ENCODE measurements at regions not wholly inside any gene's neighbourhood (a gene's known extent, or its start where the extent isn't known, plus 50 kb on each side); places are given as distances from the start of the nearest gene placed in this dataset.

DNA sequence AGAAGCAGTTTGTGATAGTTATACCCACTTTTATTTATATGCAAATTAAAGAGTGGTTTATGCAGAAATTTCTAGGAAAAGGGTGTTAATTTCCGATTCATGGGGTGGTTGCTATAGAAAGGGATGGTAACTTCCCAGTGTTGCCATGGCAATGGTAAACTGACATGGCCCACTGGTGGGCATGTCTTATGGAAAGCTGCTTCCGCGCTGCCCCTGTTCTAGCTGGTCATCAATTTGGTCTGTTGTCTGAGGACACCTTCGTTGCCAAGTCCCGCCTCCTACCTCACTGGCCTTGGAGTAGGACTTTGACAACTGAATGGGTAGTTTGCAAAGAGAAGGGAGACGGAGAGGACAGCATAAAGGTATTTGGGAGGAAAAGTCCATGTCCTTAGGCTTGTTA, 74.0 kb upstream of the SMIM23 start:
- TF ChIP-seq, protein P1, sequence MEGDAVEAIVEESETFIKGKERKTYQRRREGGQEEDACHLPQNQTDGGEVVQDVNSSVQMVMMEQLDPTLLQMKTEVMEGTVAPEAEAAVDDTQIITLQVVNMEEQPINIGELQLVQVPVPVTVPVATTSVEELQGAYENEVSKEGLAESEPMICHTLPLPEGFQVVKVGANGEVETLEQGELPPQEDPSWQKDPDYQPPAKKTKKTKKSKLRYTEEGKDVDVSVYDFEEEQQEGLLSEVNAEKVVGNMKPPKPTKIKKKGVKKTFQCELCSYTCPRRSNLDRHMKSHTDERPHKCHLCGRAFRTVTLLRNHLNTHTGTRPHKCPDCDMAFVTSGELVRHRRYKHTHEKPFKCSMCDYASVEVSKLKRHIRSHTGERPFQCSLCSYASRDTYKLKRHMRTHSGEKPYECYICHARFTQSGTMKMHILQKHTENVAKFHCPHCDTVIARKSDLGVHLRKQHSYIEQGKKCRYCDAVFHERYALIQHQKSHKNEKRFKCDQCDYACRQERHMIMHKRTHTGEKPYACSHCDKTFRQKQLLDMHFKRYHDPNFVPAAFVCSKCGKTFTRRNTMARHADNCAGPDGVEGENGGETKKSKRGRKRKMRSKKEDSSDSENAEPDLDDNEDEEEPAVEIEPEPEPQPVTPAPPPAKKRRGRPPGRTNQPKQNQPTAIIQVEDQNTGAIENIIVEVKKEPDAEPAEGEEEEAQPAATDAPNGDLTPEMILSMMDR (IDR thresholded peaks at IDR 0.05; ENCODE audit: borderline replicate concordance, insufficient read depth, low read depth, low read length), result no peak
- H3K4me3 ChIP-seq (ENCODE audit: low read depth, low read length), result no peak overlapping the region

GRCh38 chr5:171712616-171713015, 73.0 kb upstream of the SMIM23 start:
- TF ChIP-seq, protein P1 (IDR thresholded peaks at IDR 0.05; ENCODE audit: borderline replicate concordance, insufficient read depth, low read depth, low read length), result no peak
- H3K4me3 ChIP-seq (ENCODE audit: low read depth, low read length), result no peak overlapping the region

DNA sequence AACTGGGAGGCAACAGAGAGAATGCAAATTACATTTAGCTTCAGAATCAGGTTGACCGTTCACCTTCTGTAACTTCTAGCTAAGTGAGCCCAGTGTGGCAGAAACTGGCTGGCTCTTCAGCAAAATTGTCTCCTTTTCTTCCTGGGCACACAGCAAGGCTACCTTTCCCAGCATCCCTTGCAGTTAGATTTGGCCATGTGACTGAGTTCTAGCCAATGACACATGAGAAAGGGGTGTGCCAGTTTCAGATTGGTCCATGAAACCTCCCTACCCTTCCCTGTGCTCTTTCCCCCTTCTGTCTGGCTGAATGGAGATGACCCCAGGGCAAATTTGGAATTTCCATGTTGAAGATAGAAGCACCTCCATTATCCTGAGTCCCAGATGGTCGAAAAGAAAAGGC, 72.5 kb upstream of the SMIM23 start:
- TF ChIP-seq, protein P1 (IDR thresholded peaks at IDR 0.05; ENCODE audit: borderline replicate concordance, insufficient read depth, low read depth, low read length), result no peak

DNA sequence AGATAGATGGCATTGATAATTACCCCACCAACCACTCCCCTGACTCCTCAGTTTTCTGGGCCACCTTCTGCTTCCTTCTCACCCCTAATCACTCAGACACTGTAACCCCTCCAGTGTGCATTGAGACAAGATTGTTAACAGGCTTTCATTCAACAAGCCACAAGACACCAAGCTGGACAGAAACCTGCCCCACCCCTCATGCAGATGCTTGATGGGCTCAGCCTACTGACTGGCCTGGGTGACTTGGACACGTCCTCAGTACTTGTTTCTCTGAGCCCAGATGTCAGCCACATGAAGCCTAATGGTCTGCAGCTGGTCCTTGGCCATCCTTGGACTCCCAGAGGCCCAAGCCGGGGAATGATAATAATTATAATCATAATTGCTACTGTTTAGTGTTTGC, 71.4 kb upstream of the SMIM23 start:
- H3K4me3 ChIP-seq (ENCODE audit: low read depth, low read length), result no peak overlapping the region
- TF ChIP-seq, protein P1 (IDR thresholded peaks at IDR 0.05; ENCODE audit: borderline replicate concordance, insufficient read depth, low read depth, low read length), result no peak

More for the DNA sequence above, 72.5 kb upstream of the SMIM23 start:
- H3K4me3 ChIP-seq (ENCODE audit: low read depth, low read length), result no peak overlapping the region

DNA sequence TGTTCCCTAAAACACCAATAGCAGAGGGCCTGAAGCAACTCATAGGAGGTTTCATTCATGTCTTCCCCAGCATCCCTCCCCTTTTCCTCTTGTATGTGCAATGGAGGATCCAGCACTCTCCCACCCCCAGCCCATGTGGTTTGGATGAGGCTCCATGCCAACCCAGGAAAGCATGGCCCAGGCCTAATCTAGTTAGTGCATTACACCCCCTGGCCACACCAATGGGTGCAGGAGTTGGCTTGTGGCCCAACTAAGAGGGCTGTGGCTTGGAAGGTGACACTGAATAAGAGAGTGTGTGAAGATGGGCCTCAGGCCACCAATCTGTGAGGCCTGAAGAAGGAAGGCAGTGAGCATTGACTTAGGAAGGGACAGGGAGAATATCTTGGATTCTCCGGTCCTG, 70.8 kb upstream of the SMIM23 start:
- no peak overlapping the region for H3K4me3 ChIP-seq (ENCODE audit: low read depth, low read length)
- TF ChIP-seq, protein P1 (IDR thresholded peaks at IDR 0.05; ENCODE audit: borderline replicate concordance, insufficient read depth, low read depth, low read length), result no peak

- TF ChIP-seq, protein P1 (IDR thresholded peaks at IDR 0.05; ENCODE audit: borderline replicate concordance, insufficient read depth, low read depth, low read length), result no peak
- H3K4me3 ChIP-seq (ENCODE audit: low read depth, low read length), result no peak overlapping the region
Measured at GRCh38 chr5:171715551-171715950, 70.1 kb upstream of the SMIM23 start.

DNA sequence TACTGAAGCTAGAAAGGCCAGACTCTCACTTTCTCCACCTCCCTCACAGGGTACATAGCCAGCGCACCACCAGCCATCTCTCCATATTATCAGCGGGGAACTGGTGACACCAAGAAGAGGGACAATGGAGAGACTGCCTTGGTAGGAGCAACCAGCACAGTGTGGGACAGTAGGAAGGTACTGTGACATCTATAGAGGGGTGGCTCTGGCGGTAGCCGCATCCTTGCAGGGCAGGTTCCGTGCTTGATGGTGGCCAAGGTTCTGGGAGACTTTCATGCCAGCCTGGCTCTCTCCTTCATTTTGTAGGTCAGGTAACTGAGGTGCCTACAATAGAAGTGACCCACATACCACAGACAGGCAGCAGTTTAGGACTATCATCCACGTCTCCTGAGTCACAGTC, 65.5 kb upstream of the SMIM23 start:
- TF ChIP-seq, protein P1 (IDR thresholded peaks at IDR 0.05; ENCODE audit: borderline replicate concordance, insufficient read depth, low read depth, low read length), result no peak
- H3K4me3 ChIP-seq (ENCODE audit: low read depth, low read length), result no peak overlapping the region

Measured in GM12875 (cell line).